ENCODE measurements at regions not wholly inside any gene's neighbourhood (a gene's known extent, or its start where the extent isn't known, plus 50 kb on each side); places are given as distances from the start of the nearest gene placed in this dataset.
A peak's percentile ranks its signal among the peaks of the same experiment; 100 is the strongest.

GRCh38 chr3:127034990-127035652 is 52.2 kb downstream of the PLXNA1 start:
- H3K9me3 ChIP-seq (ENCODE audit: control insufficient read depth, insufficient read depth, low read depth, low read length) = no peaks in the 10 kb centered on the region
- H2AFZ ChIP-seq (ENCODE audit: low read length) = no peak overlapping the region
- H3K4me2 ChIP-seq (ENCODE audit: extremely low read depth, insufficient read depth, low read length) = no peak overlapping the region
- H3K36me3 ChIP-seq (ENCODE audit: control insufficient read depth, insufficient read depth, low read length) = peaks cover 15% of the 10 kb centered on the region
- no peak overlapping the region for H3K9ac ChIP-seq (ENCODE audit: insufficient read depth, low read length)
- H4K20me1 ChIP-seq (ENCODE audit: control insufficient read depth, extremely low read depth, insufficient read depth, low read length) = no peaks in the 10 kb centered on the region
- no peak overlapping the region for H3K4me3 ChIP-seq (replicated peaks in 1 of 4; ENCODE audit: control extremely low read depth in 1 of 4, insufficient read depth in 1 of 4, low read depth in 3 of 4, low read length in 4 of 4)
- TF ChIP-seq EZH2 (IDR thresholded peaks at IDR 0.05; ENCODE audit: low read length, missing control alignments) (no peak), CTCF (conservative IDR thresholded peaks at IDR 0.05 in 1 of 2, IDR thresholded peaks at IDR 0.05 in 1 of 2; ENCODE audit: low read depth in 1 of 2, low read length in 2 of 2) (no peak)
- peak overlapping the region; percentile 78 for H3K27ac ChIP-seq (ENCODE audit: insufficient read depth, low read length)
- no peaks in the 10 kb centered on the region for H3K27me3 ChIP-seq (ENCODE audit: control insufficient read depth, insufficient read depth, low read length)
- H3K4me1 ChIP-seq (ENCODE audit: control insufficient read depth, extremely low read depth, insufficient read depth, low read length) = peaks cover 4% of the 10 kb centered on the region
- H3K79me2 ChIP-seq (ENCODE audit: control insufficient read depth, insufficient read depth, low read length) = no peaks in the 10 kb centered on the region
- no peak for DNase-seq (ENCODE audit: low read depth in 2 of 2)

DNA sequence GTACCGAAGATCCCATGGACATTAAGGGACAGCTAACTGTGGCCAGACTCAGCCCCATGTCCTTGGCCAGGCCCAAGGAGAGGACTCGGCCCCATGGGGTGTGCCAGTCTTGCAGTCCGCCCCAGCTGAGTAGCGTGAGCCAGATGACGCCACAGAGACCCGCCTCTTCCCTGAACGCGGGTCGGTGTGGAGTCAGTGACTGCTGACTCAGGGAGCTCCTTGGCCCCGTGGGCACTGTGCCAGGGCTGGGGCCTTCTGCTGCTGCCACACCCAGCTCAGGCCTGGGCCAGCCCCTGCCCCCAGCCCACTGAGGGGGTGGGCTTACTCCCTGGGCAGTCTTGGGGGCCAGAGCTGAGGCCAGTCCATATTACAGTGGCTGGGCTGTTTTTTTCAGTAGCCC is 52.8 kb downstream of the PLXNA1 start:
- TF ChIP-seq CTCF (conservative IDR thresholded peaks at IDR 0.05 in 1 of 2, IDR thresholded peaks at IDR 0.05 in 1 of 2; ENCODE audit: low read depth in 1 of 2, low read length in 2 of 2) (no peak), EZH2 (IDR thresholded peaks at IDR 0.05; ENCODE audit: low read length, missing control alignments) (no peak)
- H3K27ac ChIP-seq (ENCODE audit: insufficient read depth, low read length) = peak overlapping the region; percentile 78
- DNase-seq (ENCODE audit: low read depth in 2 of 2) = peak; percentile 89 to 93
- no peak overlapping the region for H3K4me3 ChIP-seq (replicated peaks in 1 of 4; ENCODE audit: control extremely low read depth in 1 of 4, insufficient read depth in 1 of 4, low read depth in 3 of 4, low read length in 4 of 4)
- no peaks in the 10 kb centered on the region for H4K20me1 ChIP-seq (ENCODE audit: control insufficient read depth, extremely low read depth, insufficient read depth, low read length)
- H3K36me3 ChIP-seq (ENCODE audit: control insufficient read depth, insufficient read depth, low read length) = peaks cover 11% of the 10 kb centered on the region
- H3K4me1 ChIP-seq (ENCODE audit: control insufficient read depth, extremely low read depth, insufficient read depth, low read length) = peaks cover 4% of the 10 kb centered on the region
- H3K79me2 ChIP-seq (ENCODE audit: control insufficient read depth, insufficient read depth, low read length) = no peaks in the 10 kb centered on the region
- no peaks in the 10 kb centered on the region for H3K27me3 ChIP-seq (ENCODE audit: control insufficient read depth, insufficient read depth, low read length)
- H3K9ac ChIP-seq (ENCODE audit: insufficient read depth, low read length) = no peak overlapping the region
- no peaks in the 10 kb centered on the region for H3K9me3 ChIP-seq (ENCODE audit: control insufficient read depth, insufficient read depth, low read depth, low read length)
- no peak overlapping the region for H2AFZ ChIP-seq (ENCODE audit: low read length)
- no peak overlapping the region for H3K4me2 ChIP-seq (ENCODE audit: extremely low read depth, insufficient read depth, low read length)

DNA sequence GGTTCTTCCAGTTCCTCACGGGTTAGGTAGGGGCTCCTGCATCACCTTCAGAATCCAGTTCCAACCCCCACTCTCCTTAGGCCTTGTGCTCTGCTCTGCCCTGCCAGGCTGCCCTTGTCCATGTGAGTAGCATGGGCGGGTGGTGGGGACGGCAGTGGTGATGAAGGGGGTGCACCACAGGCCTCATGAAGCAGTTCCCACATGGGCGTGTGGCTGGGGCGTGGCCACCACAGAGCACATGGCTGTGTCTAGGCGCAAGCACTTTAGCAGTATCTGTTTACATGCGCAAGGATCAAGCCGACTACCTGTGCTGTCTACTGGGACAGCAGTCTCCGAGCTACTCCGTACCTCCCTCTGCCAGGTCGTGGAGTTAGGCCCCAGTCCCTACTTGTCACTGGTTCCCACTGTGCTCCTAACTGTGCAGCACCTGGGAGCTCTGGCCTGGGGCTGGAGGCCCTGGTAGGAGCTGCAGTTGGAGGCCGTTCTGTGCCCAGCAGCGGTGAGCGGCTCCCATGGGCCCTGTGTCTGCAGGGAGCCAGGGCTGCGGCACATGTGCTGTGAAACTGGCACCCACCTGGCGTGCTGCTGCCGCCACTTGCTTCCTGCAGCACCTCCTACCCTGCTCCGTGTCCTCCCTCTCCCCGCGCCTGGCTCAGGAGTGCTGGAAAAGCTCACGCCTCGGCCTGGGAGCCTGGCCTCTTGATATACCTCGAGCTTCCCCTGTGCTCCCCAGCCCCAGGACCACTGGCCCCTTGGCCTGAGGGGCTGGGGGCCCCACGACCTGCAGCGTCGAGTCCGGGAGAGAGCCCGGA is 53.5 kb downstream of the PLXNA1 start:
- Histone ChIP-seq H3K9me3 (ENCODE audit: control insufficient read depth, insufficient read depth, low read depth, low read length) (no peaks in the 10 kb centered on the region), H3K9ac (ENCODE audit: insufficient read depth, low read length) (no peak overlapping the region), H2AFZ (ENCODE audit: low read length) (no peak overlapping the region), H3K4me1 (ENCODE audit: control insufficient read depth, extremely low read depth, insufficient read depth, low read length) (peaks cover 4% of the 10 kb centered on the region), H3K4me2 (ENCODE audit: extremely low read depth, insufficient read depth, low read length) (no peak overlapping the region), H3K4me3 (replicated peaks in 1 of 4; ENCODE audit: control extremely low read depth in 1 of 4, insufficient read depth in 1 of 4, low read depth in 3 of 4, low read length in 4 of 4) (no peak overlapping the region), H3K36me3 (ENCODE audit: control insufficient read depth, insufficient read depth, low read length) (peaks cover 8% of the 10 kb centered on the region), H3K27ac (ENCODE audit: insufficient read depth, low read length) (peak overlapping the region; percentile 49), H3K79me2 (ENCODE audit: control insufficient read depth, insufficient read depth, low read length) (no peaks in the 10 kb centered on the region), H3K27me3 (ENCODE audit: control insufficient read depth, insufficient read depth, low read length) (no peaks in the 10 kb centered on the region), H4K20me1 (ENCODE audit: control insufficient read depth, extremely low read depth, insufficient read depth, low read length) (no peaks in the 10 kb centered on the region)
- TF ChIP-seq CTCF (conservative IDR thresholded peaks at IDR 0.05 in 1 of 2, IDR thresholded peaks at IDR 0.05 in 1 of 2; ENCODE audit: low read depth in 1 of 2, low read length in 2 of 2) (no peak), EZH2 (IDR thresholded peaks at IDR 0.05; ENCODE audit: low read length, missing control alignments) (no peak)
- no peak for DNase-seq (ENCODE audit: low read depth in 2 of 2)

Measured in fibroblast of lung (primary cell).